Loucy (cell line): ENCODE measurements at regions not wholly inside any gene's neighbourhood (a gene's known extent, or its start where the extent isn't known, plus 50 kb on each side); places are given as distances from the start of the nearest gene placed in this dataset.

Experiments
- CTCF ChIP-seq: fragments of 200-600 bp; sonication (generic); conservative IDR thresholded peaks from 2 replicates; pipeline ENCODE4 v1.5.1; 2014; ENCODE audit warnings: mild to moderate bottlenecking, antibody characterized with exemption, low read length
- EZH2phosphoT487 ChIP-seq: fragments of 200-600 bp; IDR thresholded peaks from 2 replicates; pipeline ENCODE4 v1.6.1; 2018; ENCODE audit warnings: antibody characterized with exemption, mild to moderate bottlenecking, moderate library complexity, borderline replicate concordance

GRCh38 chr13:60707878-60708277 lies 310.9 kb downstream of the TDRD3 start:
- TF ChIP-seq CTCF, result no peak
- TF ChIP-seq EZH2phosphoT487, result no peak
